LHCN-M2 (cell line): ENCODE measurements at regions not wholly inside any gene's neighbourhood (a gene's known extent, or its start where the extent isn't known, plus 50 kb on each side); places are given as distances from the start of the nearest gene placed in this dataset.
A peak's percentile ranks its signal among the peaks of the same experiment; 100 is the strongest.
"Not testable (repeated sequence)": the region's sequence is repeated elsewhere in the genome, so short reads cannot be mapped to it uniquely, and the experiment has no call there.

Experiments
- DNase-seq: peaks from one replicate; pipeline ENCODE4 v3.0.0-alpha.2; 2012; ENCODE audit warnings: low read depth

DNA sequence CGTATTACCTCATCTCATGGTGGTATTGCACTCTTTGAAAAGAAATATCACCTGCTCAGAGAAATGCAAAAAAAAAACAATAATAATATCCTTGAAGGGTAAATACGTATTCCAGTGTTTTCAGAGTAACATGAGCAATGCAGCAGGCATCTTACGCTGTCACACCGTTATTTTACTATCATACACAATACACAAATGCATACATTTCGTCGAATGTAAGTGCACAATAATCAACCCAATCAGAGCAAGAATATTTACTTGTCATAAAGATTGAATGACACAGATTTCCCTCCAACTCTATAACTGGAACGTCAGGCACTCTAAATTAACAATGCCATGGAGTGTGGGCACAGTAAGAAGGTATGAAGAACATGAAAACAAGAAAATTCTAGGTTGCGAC is 1050.1 kb downstream of the PLA2G4A start:
- no peak for DNase-seq

- DNase-seq, result no peak
These were observed 1054.6 kb downstream of the PLA2G4A start for GRCh38 chr1:187883356-187883755.

DNA sequence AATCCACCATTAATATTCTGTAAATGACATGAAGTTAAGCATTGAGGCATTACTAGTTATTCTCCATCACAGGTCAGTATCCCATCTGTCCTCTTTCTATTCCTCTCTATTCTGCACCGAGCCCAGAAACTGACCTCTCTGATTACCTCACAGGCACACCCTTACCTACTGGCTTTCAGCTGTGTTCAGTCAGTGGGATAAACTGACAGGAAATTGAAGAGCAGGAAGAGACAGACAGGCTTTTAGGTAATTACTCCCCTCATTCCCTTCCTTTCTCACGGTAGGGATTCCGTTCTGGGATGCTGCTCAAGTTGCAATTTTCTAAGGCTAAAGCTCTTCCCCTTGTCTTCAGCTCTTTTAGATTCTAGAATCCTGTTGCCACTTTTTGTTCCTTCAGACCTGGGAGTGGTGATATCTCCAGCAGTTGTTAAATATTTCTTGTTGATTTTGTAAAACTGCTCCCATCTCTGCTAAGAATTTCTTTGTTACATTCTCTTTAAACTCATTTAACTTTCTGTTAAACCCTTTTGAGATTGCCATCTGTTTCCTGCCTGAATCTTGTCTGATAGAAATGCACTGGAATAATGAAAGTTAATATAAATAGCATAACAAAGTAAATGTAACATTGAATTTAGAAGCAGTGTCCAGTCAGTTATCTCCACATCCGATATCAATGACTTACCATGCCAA is 1063.4 kb downstream of the PLA2G4A start:
- DNase-seq, result no peak

DNA sequence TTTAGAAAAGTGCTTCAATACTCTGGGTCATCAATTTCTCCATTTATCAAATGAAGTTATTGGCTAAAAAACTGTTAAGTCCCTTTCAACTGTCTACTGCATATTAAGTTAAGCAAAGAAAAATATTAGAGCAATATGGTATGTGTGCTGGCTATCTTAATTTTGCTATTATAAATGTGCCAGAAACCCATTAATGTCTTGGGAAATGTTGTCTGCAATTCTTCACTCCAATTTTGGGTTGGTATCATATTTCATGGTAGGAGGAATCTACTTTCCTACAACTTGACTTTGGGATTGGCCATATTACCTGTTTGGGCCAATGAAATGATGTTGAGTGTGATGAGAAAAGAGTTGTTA is 1063.9 kb downstream of the PLA2G4A start:
- no peak for DNase-seq

DNA sequence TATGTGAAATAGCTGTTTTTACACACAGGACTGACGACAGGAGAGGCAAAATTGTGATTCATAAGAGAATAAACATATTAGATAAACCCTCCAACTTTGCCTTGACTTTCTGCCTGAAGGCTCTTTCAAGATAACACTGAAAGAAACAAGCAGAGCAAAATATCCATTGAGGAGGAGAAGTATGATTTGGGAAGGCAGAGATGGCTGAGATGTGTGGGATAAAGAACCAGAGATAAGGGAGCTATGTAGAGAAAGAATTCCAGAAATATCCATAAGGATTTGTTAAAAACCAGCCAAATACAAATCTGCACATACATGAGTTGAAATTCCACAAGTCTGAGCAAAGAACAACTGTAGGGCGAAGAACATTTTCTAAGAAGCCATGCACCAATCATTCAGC is 1064.7 kb downstream of the PLA2G4A start:
- DNase-seq, result no peak

GRCh38 chr1:187894349-187894748 is 1065.6 kb downstream of the PLA2G4A start:
- DNase-seq, result no peak

- no peak for DNase-seq
These were observed 1074.5 kb downstream of the PLA2G4A start for GRCh38 chr1:187903223-187903622.

- no peak for DNase-seq
These were observed 1080.6 kb downstream of the PLA2G4A start for GRCh38 chr1:187909382-187909781.

GRCh38 chr1:187911820-187912219 is 1083.1 kb downstream of the PLA2G4A start:
- no peak for DNase-seq

GRCh38 chr1:187920976-187921375 is 1092.2 kb downstream of the PLA2G4A start:
- DNase-seq, result no peak

DNA sequence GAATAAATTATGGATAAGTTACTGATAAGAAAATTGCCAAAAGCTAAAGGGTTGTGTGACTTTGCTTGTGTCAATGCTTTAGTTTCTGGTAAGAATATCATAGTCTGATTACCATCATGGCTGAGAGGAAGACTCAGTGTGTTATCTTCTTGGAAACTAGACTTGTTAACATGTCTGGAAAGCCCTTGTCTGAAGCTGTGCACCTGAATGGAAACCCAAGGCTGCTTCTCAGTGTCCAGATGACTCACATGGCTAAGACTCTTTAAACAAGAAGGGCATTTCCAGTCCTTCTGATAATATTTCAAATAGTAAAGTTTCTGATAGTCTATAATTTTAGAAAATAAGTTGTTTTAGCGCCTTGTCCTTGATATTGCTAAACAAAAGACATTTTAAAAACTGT is 1092.7 kb downstream of the PLA2G4A start:
- no peak for DNase-seq

DNA sequence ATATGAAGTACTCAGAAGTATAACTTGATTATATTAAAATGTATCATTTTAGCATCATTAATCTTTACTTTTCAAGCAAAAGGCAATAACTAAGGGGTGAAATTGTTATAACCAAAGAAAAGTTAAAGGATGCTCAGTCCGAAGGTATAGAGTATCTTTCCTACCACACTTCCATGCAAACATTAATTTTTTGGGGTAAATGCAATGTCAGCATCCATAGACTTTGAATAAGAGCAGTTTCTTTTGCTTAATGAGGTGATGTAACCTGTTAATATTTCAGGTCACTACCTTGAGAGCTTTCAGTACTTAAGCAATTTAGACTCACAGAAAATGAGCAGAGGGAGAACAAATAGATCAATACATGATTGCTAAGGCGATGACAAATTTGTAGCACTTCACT is 1093.5 kb downstream of the PLA2G4A start:
- no peak for DNase-seq

DNA sequence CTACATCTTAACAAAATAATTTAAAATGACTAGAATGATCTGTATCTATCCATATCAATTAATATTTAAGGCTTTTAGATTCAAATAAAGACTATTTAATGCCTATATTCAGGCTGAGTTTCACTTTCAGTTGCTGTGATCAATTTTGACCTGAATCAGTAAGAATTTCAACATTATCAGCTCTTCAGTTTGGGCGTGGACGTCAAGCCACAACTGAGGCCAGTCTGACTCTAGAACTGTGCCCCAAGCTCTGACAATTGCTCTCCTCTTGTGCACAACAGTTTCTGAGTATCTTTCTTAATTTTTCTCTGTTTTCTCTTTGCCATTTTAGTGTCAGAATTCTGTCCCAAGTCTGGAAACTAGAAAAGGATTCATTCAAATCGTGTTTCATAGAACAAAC is 1095.5 kb downstream of the PLA2G4A start:
- DNase-seq, result no peak

DNA sequence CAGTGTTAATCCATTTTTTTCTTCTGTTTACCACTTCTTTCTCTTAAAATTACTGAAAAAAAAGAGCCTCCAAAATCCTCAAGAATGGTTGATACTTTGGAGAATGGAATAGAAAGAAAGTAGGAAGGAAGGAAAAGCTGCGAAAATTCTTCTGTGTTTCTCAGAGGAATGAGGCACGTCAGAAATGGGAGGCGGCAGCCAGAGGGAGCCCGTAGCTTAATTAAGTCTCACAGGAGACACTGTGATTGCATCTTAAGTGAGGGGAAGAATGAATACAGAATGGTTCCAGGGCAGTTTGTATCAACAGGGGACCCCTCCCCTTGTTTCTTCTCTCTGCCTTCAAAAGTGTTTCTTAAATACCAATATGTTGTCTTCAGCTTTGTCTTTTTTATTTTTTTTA is 1099.5 kb downstream of the PLA2G4A start:
- DNase-seq, result peak; percentile 35

GRCh38 chr1:187928696-187929095 is 1099.9 kb downstream of the PLA2G4A start:
- DNase-seq, result no peak

- DNase-seq, result peak; percentile 7
These were observed 1103.0 kb downstream of the PLA2G4A start for GRCh38 chr1:187931776-187932175.

DNA sequence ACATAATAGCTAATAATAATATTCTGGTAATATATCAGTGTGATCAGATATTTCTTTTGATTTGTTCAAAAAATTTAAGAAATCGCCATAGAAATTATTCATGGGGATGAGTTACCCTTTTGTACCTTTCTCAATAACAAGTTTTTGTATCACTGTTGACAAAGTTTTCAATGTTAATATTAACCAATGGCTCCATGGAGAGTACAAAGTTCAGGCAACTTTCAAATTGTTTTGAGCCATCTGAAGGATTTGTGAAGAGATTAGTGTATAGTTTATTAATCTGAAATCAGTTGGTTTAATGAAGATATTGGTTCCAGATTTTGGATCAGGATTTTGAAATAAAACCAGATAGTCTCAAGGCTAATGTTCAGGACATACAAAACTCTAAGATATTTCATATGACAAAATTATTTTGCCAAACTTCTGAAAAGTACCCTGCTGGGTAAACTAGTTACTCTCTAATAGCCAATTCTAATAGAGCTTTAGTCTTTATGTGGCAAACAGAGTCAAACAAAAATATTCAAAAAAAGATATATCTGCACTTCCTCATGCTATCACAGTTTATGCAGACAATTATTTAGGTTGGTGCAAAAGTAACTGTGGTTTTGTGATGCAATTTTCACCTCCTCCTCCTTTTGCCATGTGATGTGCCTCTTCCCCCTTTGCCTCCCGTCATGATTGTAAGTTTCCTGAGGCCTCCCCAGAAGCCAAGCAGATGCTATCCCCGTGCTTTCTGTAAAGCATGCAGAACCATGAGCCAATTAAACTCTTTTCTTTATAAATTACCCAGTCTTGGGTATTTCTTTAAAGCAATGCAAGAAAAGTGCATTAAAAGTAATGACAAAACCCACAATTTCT is 1105.0 kb downstream of the PLA2G4A start:
- no peak for DNase-seq

DNA sequence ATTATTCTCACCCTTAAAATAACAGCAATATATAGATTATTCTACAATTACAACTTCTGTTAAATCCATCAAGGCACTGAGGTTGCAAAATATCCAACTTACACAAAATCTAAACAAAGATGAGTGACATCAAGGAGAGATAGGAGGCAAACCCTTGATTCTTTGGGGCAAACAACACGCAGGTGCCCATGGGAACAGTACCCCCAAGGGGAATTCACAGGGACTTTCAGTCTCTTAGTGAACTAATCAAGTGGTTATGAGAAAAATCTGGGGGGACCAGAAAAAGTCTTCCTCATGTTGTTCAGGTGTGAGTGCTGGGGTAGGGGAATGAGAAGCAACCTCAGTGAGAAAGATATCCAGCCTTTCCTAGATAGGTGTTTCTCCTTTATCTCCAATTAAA is 1107.9 kb downstream of the PLA2G4A start:
- DNase-seq, result no peak

DNA sequence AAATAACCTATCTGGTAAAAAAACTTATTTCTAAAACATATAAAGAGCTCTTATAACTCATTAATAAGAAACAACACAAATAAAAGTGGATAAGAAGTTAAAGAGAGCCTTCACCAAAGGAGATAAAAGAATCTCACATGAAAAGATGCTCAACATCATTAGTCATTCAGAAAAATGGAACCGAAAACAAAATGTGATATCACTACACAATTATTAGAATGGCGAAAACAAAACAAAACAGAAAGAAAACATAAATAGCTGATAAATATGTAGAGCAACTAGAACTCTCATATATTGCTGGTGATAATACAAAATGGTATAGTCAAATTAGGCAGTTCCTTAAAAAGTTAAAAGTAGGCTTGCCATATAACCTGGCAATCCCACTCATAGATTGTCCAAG is 1109.3 kb downstream of the PLA2G4A start:
- DNase-seq, result no peak

DNA sequence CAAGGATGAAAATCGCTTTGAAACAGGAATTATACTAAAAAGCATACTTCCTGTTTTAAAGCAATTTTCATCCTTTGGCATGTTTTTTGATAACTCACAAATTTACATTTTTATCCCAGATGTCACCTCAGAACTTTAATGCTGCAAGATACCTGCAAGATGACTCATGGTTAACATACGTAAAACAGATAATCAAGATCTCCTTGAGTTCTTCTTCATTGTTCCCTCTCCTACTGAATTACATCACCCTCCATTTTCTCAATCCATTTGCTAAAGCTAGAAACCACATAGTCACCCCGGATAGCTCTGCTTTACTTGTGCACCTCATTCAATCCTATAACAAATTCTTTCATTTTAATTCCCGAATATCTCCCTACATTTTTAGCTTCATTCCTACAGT is 1114.2 kb downstream of the PLA2G4A start:
- DNase-seq, result no peak

DNA sequence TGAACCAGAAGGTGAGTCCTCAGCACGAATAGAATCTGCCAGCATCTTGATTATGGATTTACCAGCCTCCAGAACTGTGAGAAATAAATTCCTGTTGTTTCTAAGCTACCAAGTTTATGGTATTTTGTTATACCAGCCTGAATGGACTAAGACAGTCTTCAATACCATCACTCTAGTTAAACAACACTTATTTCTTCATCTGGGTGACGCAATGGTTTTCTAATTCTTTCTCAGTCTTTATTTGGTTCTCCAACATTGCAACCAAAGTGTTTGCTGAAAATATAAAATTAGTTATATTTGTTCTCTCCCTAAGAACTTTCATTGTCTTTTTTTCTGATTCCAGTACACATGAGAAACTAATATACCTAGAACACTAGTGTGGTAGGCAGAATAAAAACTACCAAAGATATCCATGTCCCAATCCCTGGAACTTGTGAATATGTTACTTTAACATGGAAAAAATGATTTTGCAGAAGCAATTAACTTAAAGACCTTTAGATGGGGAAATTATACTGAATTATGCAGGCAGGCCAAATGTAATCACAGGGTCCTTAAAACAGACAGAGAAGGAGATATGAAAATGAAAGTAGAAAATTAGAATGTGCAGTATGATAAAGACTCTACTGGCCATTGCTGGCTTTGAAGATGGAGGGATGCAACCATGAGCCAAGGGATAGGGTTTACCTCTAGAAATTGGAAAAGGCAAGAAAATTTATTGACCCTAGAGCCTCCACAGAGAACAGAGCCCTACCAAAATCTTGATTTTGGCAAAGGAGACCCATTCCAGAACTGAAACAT is 1115.1 kb downstream of the PLA2G4A start:
- no peak for DNase-seq

DNA sequence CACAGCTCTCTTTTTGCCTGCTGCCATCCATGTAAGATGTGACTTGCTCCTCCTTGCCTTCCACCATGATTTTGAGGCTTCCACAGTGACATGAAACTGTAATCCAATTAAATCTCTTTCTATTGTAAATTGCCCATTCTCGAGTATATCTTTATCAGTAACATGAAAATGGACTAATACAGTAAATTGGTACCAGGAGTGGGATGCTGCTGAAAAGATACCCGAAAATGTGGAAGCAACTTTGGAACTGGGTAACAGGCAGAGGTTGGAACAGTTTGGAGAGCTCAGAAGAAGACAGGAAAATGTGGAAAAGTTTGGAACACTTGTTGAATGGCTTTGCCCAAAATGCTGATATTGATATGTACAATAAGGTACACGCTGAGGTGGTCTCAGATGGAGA is 1117.9 kb downstream of the PLA2G4A start:
- DNase-seq, result not testable (repeated sequence)
